ENCODE measurements at regions not wholly inside any gene's neighbourhood (a gene's known extent, or its start where the extent isn't known, plus 50 kb on each side); places are given as distances from the start of the nearest gene placed in this dataset.
"Not testable (repeated sequence)": the region's sequence is repeated elsewhere in the genome, so short reads cannot be mapped to it uniquely, and the experiment has no call there.

DNA sequence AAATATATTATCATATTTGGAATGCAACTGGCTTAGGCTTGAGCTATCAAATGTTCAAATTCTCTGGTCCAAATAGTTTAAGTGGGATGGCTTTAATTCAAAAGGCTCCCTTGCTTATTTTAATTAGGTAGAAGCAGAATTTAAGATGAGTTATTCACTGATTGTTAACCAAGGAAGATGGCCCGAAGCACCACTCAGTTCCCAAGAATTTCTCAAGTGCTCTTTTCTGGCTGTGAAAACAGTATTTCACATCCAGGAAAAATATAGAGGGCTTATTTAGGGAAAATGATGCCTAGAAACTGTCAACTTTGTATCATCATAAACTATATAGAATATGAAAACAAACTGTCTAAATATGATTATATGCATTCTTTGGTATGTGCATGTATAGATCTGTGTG, 246.5 kb upstream of the SFRP2 start:
- no peak for DNase-seq (ENCODE audit: low read depth in 2 of 3, low spot score in 2 of 3)

- DNase-seq (ENCODE audit: low read depth in 2 of 3, low spot score in 2 of 3): no peak
Observed at GRCh38 chr4:154033921-154034320, 245.0 kb upstream of the SFRP2 start.

DNA sequence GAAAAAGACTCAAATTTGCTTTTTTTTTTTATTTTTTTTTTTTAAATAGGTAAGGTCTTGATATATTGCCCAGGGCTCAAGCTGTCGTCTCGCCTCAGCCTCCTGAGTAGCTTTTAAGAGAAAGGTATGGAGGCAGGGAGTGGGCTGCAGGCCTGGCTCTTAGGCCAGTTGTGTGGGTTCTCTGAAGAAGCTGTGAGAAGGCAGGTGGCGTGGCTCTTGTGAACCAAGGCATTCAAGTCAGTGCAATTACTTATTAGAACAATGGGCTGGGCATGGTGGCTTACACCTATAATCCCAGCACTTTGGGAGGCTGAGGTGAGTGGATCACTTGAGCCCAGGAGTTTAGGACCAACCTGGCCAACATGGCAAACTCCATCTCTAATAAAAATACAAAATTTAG, 244.0 kb upstream of the SFRP2 start:
- no peak for DNase-seq (ENCODE audit: low read depth in 2 of 3, low spot score in 2 of 3)

DNA sequence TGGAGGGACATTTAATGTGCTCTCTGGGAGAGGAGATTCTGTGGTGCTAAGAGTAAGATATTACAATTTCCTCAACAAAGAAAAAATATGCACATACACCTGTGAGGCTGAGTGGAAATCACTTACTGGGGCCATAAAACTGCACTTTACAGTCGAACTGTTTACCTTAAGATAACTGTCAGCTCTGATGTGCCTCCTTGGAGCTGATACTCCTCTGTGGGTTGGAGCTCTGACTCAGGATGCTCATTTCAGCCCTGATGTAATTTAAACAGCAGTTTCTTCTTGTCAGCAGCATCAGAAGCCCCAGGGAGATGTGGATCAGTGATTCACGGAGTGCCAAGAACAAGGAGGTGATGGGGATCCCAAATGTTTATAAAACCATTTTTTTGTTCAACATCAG, 241.9 kb upstream of the SFRP2 start:
- DNase-seq (ENCODE audit: low read depth in 2 of 3, low spot score in 2 of 3): no peak

GRCh38 chr4:154030152-154030551, 241.3 kb upstream of the SFRP2 start:
- DNase-seq (ENCODE audit: low read depth in 2 of 3, low spot score in 2 of 3): no peak

- DNase-seq (ENCODE audit: low read depth in 2 of 3, low spot score in 2 of 3): no peak
Observed at GRCh38 chr4:154029171-154029570, 240.3 kb upstream of the SFRP2 start.

GRCh38 chr4:154025110-154025509, 236.2 kb upstream of the SFRP2 start:
- DNase-seq (ENCODE audit: low read depth in 2 of 3, low spot score in 2 of 3): no peak

DNA sequence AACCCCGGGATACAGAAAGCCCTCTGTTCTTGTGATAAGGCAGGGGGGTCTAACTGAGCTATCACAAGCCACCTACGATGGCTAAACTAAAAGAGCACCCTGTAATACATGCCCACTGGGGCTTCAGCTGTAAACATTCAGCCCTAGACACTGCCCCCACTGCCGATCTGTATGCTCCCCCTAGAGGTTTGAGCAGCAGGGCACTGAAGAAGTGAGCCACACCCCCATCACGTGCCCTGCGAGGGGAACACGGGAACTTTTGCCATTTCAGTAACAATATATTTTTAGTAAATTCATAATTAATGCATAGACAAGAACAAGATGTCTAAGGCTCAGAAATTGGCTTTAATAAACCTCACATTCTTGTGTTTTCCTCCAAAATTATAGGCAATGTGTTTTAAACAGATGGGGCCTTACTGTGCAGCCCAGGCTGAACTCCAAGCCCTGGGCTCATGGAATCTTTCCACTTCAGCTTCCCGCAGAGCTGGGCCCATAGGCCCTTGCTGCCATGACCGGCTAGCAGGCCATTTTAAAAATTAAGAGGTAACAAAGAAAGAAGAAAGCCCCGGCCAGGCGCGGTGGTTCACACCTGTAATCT, 235.3 kb upstream of the SFRP2 start:
- DNase-seq (ENCODE audit: low read depth in 2 of 3, low spot score in 2 of 3): no peak

GRCh38 chr4:154023671-154024070, 234.8 kb upstream of the SFRP2 start:
- DNase-seq (ENCODE audit: low read depth in 2 of 3, low spot score in 2 of 3): not testable (repeated sequence)

GRCh38 chr4:154019811-154020210, 230.9 kb upstream of the SFRP2 start:
- DNase-seq (ENCODE audit: low read depth in 2 of 3, low spot score in 2 of 3): no peak

DNA sequence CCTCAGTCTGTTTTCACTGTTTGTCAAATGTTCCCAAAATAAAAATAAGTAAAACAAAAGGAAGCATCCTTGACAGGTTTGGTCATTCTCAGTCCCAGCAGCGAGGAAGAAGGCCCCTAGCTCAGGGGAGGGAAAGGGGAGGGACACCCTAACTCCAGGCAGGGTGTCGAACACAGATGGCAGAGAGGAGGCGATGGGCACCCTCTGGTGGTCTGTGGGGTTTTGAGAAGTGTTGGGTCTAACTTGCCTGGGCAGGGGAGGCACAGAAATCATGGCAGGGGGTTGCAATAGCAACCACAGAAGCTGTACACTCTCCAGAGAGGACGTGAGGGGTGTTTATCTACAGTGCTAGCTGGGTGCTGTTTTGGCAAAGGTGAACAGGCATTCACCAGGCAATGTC, 229.8 kb upstream of the SFRP2 start:
- no peak for DNase-seq (ENCODE audit: low read depth in 2 of 3, low spot score in 2 of 3)

DNA sequence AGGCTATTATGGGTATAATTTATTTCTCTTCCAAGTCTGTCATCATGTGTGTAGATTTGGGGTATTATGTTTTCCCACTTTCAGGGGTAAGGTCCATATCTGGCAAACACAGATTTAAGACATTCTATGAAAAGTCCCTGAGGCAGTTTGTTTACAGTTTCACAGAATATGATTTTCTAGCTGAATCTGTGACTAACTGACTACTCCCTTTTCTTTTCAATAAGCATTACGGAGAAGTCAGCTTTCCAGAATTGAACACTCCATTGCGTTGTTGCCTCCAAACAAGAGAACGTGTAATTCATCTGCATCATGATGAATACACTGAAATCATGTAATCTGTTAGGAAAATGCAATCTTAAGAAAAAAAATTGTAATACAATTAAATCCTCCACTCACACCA, 226.7 kb upstream of the SFRP2 start:
- DNase-seq (ENCODE audit: low read depth in 2 of 3, low spot score in 2 of 3): no peak

- no peak for DNase-seq (ENCODE audit: low read depth in 2 of 3, low spot score in 2 of 3)
Observed at GRCh38 chr4:154014407-154015321, 225.8 kb upstream of the SFRP2 start.

- no peak for DNase-seq (ENCODE audit: low read depth in 2 of 3, low spot score in 2 of 3)
Observed at GRCh38 chr4:154013576-154013975, 224.7 kb upstream of the SFRP2 start.

GRCh38 chr4:154010371-154010770, 221.5 kb upstream of the SFRP2 start:
- no peak for DNase-seq (ENCODE audit: low read depth in 2 of 3, low spot score in 2 of 3)

- no peak for DNase-seq (ENCODE audit: low read depth in 2 of 3, low spot score in 2 of 3)
Observed at GRCh38 chr4:154009788-154010187, 220.9 kb upstream of the SFRP2 start.

GRCh38 chr4:154009191-154009590, 220.3 kb upstream of the SFRP2 start:
- no peak for DNase-seq (ENCODE audit: low read depth in 2 of 3, low spot score in 2 of 3)

DNA sequence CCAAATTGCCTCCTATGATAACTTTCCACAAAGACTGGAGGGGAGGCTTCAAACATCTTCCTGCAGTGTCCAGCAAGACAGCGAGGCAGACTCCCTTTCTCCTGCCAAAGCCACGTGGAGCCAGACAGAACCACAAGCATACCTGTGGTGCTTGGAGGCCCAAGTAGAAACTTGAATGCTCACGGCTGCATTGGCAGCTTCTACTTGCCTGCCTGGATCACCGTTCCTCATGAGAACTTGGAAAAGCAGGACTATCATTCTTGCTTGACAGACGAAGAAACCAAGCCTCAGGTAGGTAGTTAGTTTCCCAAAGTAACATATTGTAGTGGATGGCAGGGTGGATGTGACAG, 216.3 kb upstream of the SFRP2 start:
- no peak for DNase-seq (ENCODE audit: low read depth in 2 of 3, low spot score in 2 of 3)

GRCh38 chr4:154004507-154005170, 215.8 kb upstream of the SFRP2 start:
- no peak for DNase-seq (ENCODE audit: low read depth in 2 of 3, low spot score in 2 of 3)

GRCh38 chr4:154004016-154004415, 215.1 kb upstream of the SFRP2 start:
- no peak for DNase-seq (ENCODE audit: low read depth in 2 of 3, low spot score in 2 of 3)

DNA sequence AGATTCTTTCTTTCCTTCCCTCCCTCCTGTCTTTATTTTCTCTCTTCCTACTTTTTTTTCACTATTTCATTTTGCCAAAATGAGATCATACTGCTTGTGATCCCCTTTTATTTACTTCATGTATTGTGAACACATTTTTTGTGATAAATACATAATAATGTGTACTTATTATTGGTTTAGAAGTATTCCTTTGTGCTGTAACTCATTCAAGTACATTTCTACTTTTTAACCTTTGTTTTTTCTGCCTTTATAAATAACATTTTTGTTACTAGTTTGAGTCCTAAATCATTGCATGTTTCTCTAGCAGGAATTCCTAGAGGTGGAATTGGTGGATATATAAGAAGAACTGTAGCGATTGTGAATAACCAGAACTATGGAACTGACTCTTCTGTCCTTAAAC, 214.5 kb upstream of the SFRP2 start:
- DNase-seq (ENCODE audit: low read depth in 2 of 3, low spot score in 2 of 3): no peak

DNA sequence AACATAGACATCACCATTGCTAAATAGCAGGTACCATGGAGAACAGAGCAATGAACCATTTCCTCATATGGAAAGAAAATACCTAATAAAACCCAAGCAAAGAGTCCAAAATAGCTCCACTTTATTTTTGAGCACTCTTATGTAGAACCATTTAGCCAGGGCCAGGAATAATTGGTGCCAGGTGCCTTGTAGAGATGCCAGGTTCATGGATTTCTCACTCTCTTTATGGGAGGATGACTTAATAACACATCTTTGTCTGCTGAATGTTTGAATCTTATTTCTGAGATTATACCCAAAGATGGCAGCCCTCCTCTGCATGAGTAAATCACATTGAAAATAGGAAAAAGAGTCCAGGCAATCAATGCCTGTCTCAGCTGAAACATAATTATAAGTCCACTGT, 212.3 kb upstream of the SFRP2 start:
- no peak for DNase-seq (ENCODE audit: low read depth in 2 of 3, low spot score in 2 of 3)

Data from activated CD8-positive, alpha-beta memory T cell treated with anti-CD3 and anti-CD28 coated beads for 48 hours (primary cell).